ENCODE measurements at regions not wholly inside any gene's neighbourhood (a gene's known extent, or its start where the extent isn't known, plus 50 kb on each side); places are given as distances from the start of the nearest gene placed in this dataset.
"Not testable (repeated sequence)": the region's sequence is repeated elsewhere in the genome, so short reads cannot be mapped to it uniquely, and the experiment has no call there.

DNA sequence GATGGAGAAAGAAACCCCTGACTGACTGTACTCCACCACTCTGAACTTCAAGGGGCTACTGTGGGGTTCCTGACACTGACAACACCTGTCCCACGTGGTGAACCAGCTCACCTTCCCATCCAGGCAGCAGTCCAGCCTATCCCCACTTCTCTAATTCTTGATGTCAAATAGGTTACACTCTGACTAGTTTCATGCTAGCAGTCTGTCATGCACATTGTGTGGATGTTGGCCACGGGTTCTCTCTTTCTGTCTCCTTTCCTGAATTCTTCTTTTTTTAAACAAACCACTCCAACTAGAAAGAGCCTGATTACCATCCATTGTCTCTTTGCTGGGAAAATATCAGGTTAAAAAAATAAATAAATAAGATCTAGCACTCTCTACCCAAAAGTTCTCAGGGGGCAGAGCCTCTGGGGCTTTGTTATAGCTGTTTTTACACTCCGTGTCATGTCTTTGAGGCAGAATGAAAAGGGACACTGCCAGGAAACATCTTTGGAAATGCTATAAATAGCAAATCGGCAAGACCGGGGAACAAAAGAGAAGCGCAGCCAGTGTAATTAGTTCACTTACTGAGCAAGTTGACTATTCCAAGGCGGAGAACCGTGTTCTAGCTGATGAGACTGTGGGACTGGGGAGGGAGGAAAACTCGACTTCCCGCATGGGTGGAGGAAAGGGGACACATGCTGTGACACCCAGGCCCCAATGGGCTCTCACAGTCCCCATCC is 356.1 kb downstream of the OMA1 start:
- DNase-seq: no peak

GRCh38 chr1:58189453-58189852 is 357.1 kb downstream of the OMA1 start:
- no peak for DNase-seq

- DNase-seq: no peak
Measured at GRCh38 chr1:58183286-58183685, 363.2 kb downstream of the OMA1 start.

DNA sequence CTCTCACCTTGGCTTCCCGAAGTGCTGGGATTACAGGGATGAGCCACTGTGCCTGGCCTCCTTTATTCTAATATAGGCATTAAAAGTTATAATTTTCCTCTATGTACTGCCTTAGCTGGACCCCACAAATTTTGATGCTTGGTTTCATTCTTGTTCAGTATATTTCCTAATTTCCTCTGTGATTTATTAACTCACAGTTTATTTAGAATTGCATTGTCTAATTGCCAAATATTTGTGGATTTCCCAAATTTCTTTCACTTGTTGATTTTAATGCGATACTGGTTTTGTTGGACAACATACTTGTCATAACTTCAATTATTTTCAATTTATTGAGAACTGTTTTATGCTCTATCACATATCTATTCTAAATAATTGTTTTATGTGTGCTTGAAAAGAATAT is 366.0 kb downstream of the OMA1 start:
- no peak for DNase-seq

- DNase-seq: not testable (repeated sequence)
Measured at GRCh38 chr1:58169160-58169559, 377.4 kb downstream of the OMA1 start.

GRCh38 chr1:58167131-58167530 is 379.4 kb downstream of the OMA1 start:
- not testable (repeated sequence) for DNase-seq

DNA sequence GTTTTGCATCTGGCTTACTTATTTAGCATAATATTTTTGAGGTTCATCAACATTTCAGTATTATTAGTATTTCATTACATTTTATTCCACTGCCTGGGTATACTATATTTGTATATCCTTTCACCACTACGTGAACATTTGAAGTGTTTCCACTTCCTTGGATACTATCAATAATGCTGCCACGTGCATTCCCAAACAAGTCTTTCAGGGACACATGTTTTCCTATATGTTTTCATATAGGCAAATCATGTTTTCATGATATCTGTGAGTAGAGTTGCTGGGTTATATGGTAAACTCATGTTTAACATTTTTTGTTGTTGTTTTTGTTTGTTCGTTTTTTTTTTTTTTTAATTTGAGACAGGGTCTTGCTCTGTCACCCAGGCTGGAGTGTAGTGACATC is 380.1 kb downstream of the OMA1 start:
- DNase-seq: no peak

GRCh38 chr1:58165073-58165472 is 381.5 kb downstream of the OMA1 start:
- DNase-seq: no peak

- DNase-seq: peak; percentile 75
Measured at GRCh38 chr1:58162952-58163550, 383.5 kb downstream of the OMA1 start.

- DNase-seq: no peak
Measured at GRCh38 chr1:58159434-58159830, 387.1 kb downstream of the OMA1 start.

- no peak for DNase-seq
Measured at GRCh38 chr1:58158506-58159433, 387.8 kb downstream of the OMA1 start.

GRCh38 chr1:58158016-58158415 is 388.5 kb downstream of the OMA1 start:
- DNase-seq: no peak

DNA sequence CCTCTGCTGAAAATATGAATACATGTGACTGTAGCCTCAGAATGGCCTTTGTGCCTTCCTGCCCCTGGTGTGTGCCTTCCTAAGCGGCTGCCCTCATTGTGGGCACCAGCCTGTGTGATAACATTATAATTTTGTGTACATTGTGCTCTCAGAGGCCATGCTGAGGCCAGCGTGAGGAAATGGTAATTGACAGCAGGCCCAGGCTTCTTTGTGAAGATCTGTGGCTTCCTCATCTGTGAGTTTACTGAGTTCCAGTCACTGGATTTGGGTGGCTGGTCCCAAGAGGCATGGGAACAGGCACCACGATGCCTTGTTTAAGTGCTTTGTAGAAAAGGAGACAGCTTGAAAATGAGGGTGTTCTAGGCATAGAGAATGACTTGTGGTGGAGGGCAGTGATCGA is 389.3 kb downstream of the OMA1 start:
- DNase-seq: no peak

GRCh38 chr1:58156831-58157230 is 389.7 kb downstream of the OMA1 start:
- DNase-seq: no peak

DNA sequence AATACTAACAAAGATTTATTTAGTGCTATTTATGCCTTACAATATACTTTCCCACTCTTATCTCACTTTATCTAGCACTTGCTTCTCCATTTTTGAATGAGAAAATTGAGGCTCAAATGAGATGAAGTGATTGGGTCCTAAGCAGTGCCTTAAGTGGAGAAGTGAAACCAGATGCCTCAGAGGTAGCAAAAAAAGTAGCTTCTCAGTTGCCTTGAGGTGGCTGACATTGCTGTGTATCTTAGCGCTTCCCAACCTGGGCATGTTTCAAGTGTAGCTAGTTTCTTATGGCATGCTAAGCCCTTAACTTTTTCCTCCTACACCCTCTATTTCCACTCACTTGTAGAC is 390.4 kb downstream of the OMA1 start:
- no peak for DNase-seq

DNA sequence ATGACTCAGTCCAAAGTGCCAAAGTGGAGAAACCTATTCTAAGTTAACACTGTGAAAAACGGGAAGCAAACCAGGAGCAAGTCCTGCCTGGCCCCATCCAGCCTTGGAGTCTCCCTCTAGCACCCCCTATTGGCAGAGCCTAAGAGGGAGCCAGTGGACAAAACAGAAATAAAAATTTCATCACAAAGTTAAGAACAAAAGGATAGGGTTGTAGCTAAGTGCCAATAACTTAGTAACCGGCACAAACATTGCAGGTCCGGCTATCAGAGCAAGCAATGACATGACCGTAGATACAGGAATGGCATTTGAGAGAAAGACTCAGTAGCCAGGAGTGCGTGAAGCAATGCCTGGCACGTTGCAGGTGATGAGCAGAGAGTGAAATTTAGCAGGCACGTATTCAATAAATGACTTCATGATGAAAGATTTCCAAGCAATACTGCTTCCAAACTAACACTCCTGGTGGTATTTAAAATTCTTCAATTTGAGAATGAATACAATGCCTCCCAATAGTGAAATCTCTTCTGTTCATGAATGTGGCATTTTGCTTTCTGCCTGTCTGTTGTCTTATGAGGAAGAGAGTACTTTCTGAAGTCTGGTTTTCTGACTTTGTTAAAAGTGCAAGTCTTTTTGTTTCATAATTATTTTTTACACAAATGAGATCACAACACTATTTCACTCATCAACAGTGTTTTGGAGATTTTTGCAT is 391.0 kb downstream of the OMA1 start:
- no peak for DNase-seq

DNA sequence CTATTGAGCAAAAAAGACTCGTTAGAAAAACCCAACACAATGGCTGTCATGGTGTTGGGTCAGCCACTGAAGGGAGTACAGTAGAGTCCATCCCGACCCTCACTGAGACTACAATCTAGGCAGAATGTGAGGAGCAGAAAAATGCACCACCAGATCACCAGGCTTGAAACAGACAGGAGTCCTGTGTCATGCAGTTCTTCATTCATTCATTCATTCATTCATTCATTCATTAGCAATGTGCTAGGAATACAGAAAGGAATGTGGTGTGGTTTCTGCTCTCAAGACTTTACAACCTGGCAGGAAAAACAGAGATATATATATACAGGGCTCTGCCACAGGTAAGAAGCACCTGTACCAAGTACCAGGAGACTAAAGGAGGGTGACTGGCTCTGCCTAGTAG is 392.3 kb downstream of the OMA1 start:
- no peak for DNase-seq

DNA sequence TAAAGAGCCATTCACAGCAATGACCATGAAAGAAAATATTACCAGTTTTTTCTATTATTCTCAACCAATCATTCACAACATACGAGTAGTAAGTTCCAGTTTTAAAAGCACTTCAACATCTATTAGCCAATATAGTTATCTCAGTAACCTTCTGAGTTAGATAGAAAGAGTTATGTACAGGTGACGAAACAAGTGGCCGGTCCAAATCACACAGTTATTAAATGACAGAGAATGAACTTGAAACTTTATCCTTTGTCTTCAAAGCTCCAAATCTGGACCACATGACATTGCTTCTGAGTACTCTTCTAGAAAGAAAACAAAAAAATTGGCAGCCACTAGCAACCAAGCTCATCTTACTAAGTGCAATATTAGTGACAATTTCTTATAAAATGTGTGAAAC is 393.8 kb downstream of the OMA1 start:
- DNase-seq: no peak

GRCh38 chr1:58149271-58149812 is 397.2 kb downstream of the OMA1 start:
- no peak for DNase-seq

GRCh38 chr1:58144698-58145270 is 401.7 kb downstream of the OMA1 start:
- DNase-seq: no peak

GRCh38 chr1:58143972-58144697 is 402.4 kb downstream of the OMA1 start:
- no peak for DNase-seq

Measured in left kidney (tissue), 1 donor.